ENCODE measurements at regions not wholly inside any gene's neighbourhood (a gene's known extent, or its start where the extent isn't known, plus 50 kb on each side); places are given as distances from the start of the nearest gene placed in this dataset.

- Histone ChIP-seq H2AFZ (no peak overlapping the region), H3K9me3 (ENCODE audit: insufficient read depth, low read depth) (no peaks in the 10 kb centered on the region), H4K20me1 (ENCODE audit: insufficient read depth) (no peaks in the 10 kb centered on the region), H3K36me3 (ENCODE audit: low read depth) (no peaks in the 10 kb centered on the region), H3K4me2 (no peak overlapping the region), H3K27me3 (ENCODE audit: insufficient read depth, low read depth) (no peaks in the 10 kb centered on the region), H3K27ac (no peak overlapping the region), H3K9me2 (ENCODE audit: insufficient read depth) (no peaks in the 10 kb centered on the region), H3K79me2 (ENCODE audit: low read depth) (no peaks in the 10 kb centered on the region), H3F3A (ENCODE audit: insufficient read depth, low read depth) (no peaks in the 10 kb centered on the region), H3K4me3 (no peak overlapping the region), H3K4me1 (replicated peaks; ENCODE audit: insufficient read depth) (no peaks in the 10 kb centered on the region)
- POLR2A ChIA-PET (ENCODE audit: unreplicated experiment), result no interaction called here
- TF ChIP-seq EZH2 (IDR thresholded peaks at IDR 0.05; ENCODE audit: low read depth) (no peak), CTCF (conservative IDR thresholded peaks at IDR 0.05) (no peak)
- intact Hi-C loops (cut with micrococcal nuclease; ENCODE audit: unreplicated experiment), result no loop called here
- CTCF ChIA-PET, result no interaction called here
- DNase-seq, result no peak
- BruUV-seq (replicated peaks), result no TSS peak
Observed at GRCh38 chr1:65048335-65048734, 82.0 kb upstream of the JAK1 start.

GRCh38 chr1:65049941-65050713 lies 83.8 kb upstream of the JAK1 start:
- ChIA-PET POLR2A (ENCODE audit: unreplicated experiment) (interaction anchor here (0.6 to 0.7 kb wide), 2 partner anchors 12 to 247 kb away, joined by 6 to 7 read pairs; no protein-coding TSS in a partner anchor), CTCF (interaction anchor here (0.6 to 0.7 kb wide), 2 partner anchors 108 to 274 kb away, joined by 5 to 7 read pairs; no protein-coding TSS in a partner anchor)
- TF ChIP-seq CTCF (conservative IDR thresholded peaks at IDR 0.05), result no peak
- no peak for TF ChIP-seq EZH2 (IDR thresholded peaks at IDR 0.05; ENCODE audit: low read depth)
- H3K27me3 ChIP-seq (ENCODE audit: insufficient read depth, low read depth), result no peaks in the 10 kb centered on the region
- no peak for DNase-seq
- no TSS peak for BruUV-seq (replicated peaks)
- H3K79me2 ChIP-seq (ENCODE audit: low read depth), result no peaks in the 10 kb centered on the region
- H3K9me2 ChIP-seq (ENCODE audit: insufficient read depth), result no peaks in the 10 kb centered on the region
- H3F3A ChIP-seq (ENCODE audit: insufficient read depth, low read depth), result no peaks in the 10 kb centered on the region
- H2AFZ ChIP-seq, result no peak overlapping the region
- no peaks in the 10 kb centered on the region for H4K20me1 ChIP-seq (ENCODE audit: insufficient read depth)
- no peaks in the 10 kb centered on the region for H3K36me3 ChIP-seq (ENCODE audit: low read depth)
- no peak overlapping the region for H3K4me3 ChIP-seq
- no peak overlapping the region for H3K27ac ChIP-seq
- no peaks in the 10 kb centered on the region for H3K4me1 ChIP-seq (replicated peaks; ENCODE audit: insufficient read depth)
- H3K9me3 ChIP-seq (ENCODE audit: insufficient read depth, low read depth), result no peaks in the 10 kb centered on the region
- no peak overlapping the region for H3K4me2 ChIP-seq
- intact Hi-C loops (cut with micrococcal nuclease; ENCODE audit: unreplicated experiment), result no loop called here

- no peak overlapping the region for H3K4me2 ChIP-seq
- no peaks in the 10 kb centered on the region for H3F3A ChIP-seq (ENCODE audit: insufficient read depth, low read depth)
- no peaks in the 10 kb centered on the region for H4K20me1 ChIP-seq (ENCODE audit: insufficient read depth)
- intact Hi-C loops (cut with micrococcal nuclease; ENCODE audit: unreplicated experiment), result no loop called here
- H2AFZ ChIP-seq, result no peak overlapping the region
- H3K9me2 ChIP-seq (ENCODE audit: insufficient read depth), result no peaks in the 10 kb centered on the region
- no peaks in the 10 kb centered on the region for H3K36me3 ChIP-seq (ENCODE audit: low read depth)
- H3K4me3 ChIP-seq, result no peak overlapping the region
- CTCF ChIA-PET, result interaction anchor here (0.6 to 0.7 kb wide), 2 partner anchors 107 to 273 kb away, joined by 5 to 7 read pairs; no protein-coding TSS in a partner anchor
- H3K9me3 ChIP-seq (ENCODE audit: insufficient read depth, low read depth), result no peaks in the 10 kb centered on the region
- no peak overlapping the region for H3K27ac ChIP-seq
- H3K79me2 ChIP-seq (ENCODE audit: low read depth), result no peaks in the 10 kb centered on the region
- H3K27me3 ChIP-seq (ENCODE audit: insufficient read depth, low read depth), result no peaks in the 10 kb centered on the region
- POLR2A ChIA-PET (ENCODE audit: unreplicated experiment), result interaction anchor here (0.7 kb wide), 1 partner anchor 246 kb away, joined by 6 read pairs; no protein-coding TSS in a partner anchor
- H3K4me1 ChIP-seq (replicated peaks; ENCODE audit: insufficient read depth), result no peaks in the 10 kb centered on the region
- no TSS peak for BruUV-seq (replicated peaks)
- TF ChIP-seq EZH2 (IDR thresholded peaks at IDR 0.05; ENCODE audit: low read depth) (no peak), CTCF (conservative IDR thresholded peaks at IDR 0.05) (no peak)
- no peak for DNase-seq
Observed at GRCh38 chr1:65050735-65051134, 84.4 kb upstream of the JAK1 start.

Measured in PC-9 (cell line).